ENCODE measurements at regions not wholly inside any gene's neighbourhood (a gene's known extent, or its start where the extent isn't known, plus 50 kb on each side); places are given as distances from the start of the nearest gene placed in this dataset.

GRCh38 chr20:54282625-54283024 lies 74.7 kb downstream of the PFDN4 start:
- DNase-seq (ENCODE audit: low spot score) (no peak), ATAC-seq (no peak)
- peaks cover 7% of the 10 kb centered on the region for H3K4me1 Mint-ChIP-seq
- CTCF ChIA-PET: interaction anchor here (1.1 kb wide), 1 partner anchor 9 kb away, joined by 3 read pairs; no protein-coding TSS in a partner anchor
- POLR2A ChIA-PET: no interaction called here
- H3K4me3 Mint-ChIP-seq: no peak overlapping the region
- H3K27ac Mint-ChIP-seq: no peak overlapping the region
- H3K9me3 Mint-ChIP-seq: no peaks in the 10 kb centered on the region
- no peaks in the 10 kb centered on the region for H3K27me3 Mint-ChIP-seq (ENCODE audit: low read depth)
- H3K36me3 Mint-ChIP-seq: no peaks in the 10 kb centered on the region
- TF ChIP-seq ZNF512 (CRISPR knock-in tag; IDR thresholded peaks at IDR 0.05; ENCODE audit: borderline replicate concordance): no peak
- TF ChIP-seq TEAD1 (CRISPR knock-in tag; IDR thresholded peaks at IDR 0.05): no peak
- TF ChIP-seq IRF2 (CRISPR knock-in tag; IDR thresholded peaks at IDR 0.05; ENCODE audit: borderline replicate concordance, low read depth): no peak
- no peak for TF ChIP-seq MAX (CRISPR knock-in tag; IDR thresholded peaks at IDR 0.05)
- TF ChIP-seq AFF4 (CRISPR knock-in tag; IDR thresholded peaks at IDR 0.05; ENCODE audit: borderline replicate concordance): no peak
- TF ChIP-seq GRHL2 (CRISPR knock-in tag; IDR thresholded peaks at IDR 0.05; ENCODE audit: insufficient replicate concordance, severe bottlenecking): no peak
- TF ChIP-seq ZNF671 (CRISPR knock-in tag; IDR thresholded peaks at IDR 0.05): no peak
- TF ChIP-seq, protein P1, sequence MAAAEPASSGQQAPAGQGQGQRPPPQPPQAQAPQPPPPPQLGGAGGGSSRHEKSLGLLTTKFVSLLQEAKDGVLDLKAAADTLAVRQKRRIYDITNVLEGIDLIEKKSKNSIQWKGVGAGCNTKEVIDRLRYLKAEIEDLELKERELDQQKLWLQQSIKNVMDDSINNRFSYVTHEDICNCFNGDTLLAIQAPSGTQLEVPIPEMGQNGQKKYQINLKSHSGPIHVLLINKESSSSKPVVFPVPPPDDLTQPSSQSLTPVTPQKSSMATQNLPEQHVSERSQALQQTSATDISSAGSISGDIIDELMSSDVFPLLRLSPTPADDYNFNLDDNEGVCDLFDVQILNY (CRISPR knock-in tag; IDR thresholded peaks at IDR 0.05): no peak

- no peak overlapping the region for H3K4me3 Mint-ChIP-seq
- CTCF ChIA-PET: no interaction called here
These were observed 75.4 kb downstream of the PFDN4 start for GRCh38 chr20:54283253-54283652.

More at GRCh38 chr20:54283253-54283652, 75.4 kb downstream of the PFDN4 start:
- DNase-seq (ENCODE audit: low spot score) (no peak), ATAC-seq (no peak)
- Mint-ChIP-seq H3K27ac (no peak overlapping the region), H3K36me3 (no peaks in the 10 kb centered on the region), H3K9me3 (no peaks in the 10 kb centered on the region), H3K27me3 (ENCODE audit: low read depth) (no peaks in the 10 kb centered on the region), H3K4me1 (peaks cover 7% of the 10 kb centered on the region)
- no peak for TF ChIP-seq JUN (CRISPR knock-in tag; IDR thresholded peaks at IDR 0.05)
- no peak for TF ChIP-seq NFATC4 (CRISPR knock-in tag; IDR thresholded peaks at IDR 0.05)
- no peak for TF ChIP-seq SMAD4 (CRISPR knock-in tag; IDR thresholded peaks at IDR 0.05)
- no peak for TF ChIP-seq ZNF138 (CRISPR knock-in tag; conservative IDR thresholded peaks at IDR 0.05)
- TF ChIP-seq, protein P2, sequence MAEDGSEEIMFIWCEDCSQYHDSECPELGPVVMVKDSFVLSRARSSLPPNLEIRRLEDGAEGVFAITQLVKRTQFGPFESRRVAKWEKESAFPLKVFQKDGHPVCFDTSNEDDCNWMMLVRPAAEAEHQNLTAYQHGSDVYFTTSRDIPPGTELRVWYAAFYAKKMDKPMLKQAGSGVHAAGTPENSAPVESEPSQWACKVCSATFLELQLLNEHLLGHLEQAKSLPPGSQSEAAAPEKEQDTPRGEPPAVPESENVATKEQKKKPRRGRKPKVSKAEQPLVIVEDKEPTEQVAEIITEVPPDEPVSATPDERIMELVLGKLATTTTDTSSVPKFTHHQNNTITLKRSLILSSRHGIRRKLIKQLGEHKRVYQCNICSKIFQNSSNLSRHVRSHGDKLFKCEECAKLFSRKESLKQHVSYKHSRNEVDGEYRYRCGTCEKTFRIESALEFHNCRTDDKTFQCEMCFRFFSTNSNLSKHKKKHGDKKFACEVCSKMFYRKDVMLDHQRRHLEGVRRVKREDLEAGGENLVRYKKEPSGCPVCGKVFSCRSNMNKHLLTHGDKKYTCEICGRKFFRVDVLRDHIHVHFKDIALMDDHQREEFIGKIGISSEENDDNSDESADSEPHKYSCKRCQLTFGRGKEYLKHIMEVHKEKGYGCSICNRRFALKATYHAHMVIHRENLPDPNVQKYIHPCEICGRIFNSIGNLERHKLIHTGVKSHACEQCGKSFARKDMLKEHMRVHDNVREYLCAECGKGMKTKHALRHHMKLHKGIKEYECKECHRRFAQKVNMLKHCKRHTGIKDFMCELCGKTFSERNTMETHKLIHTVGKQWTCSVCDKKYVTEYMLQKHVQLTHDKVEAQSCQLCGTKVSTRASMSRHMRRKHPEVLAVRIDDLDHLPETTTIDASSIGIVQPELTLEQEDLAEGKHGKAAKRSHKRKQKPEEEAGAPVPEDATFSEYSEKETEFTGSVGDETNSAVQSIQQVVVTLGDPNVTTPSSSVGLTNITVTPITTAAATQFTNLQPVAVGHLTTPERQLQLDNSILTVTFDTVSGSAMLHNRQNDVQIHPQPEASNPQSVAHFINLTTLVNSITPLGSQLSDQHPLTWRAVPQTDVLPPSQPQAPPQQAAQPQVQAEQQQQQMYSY (CRISPR knock-in tag; IDR thresholded peaks at IDR 0.05): no peak
- no peak for TF ChIP-seq OVOL2 (CRISPR knock-in tag; IDR thresholded peaks at IDR 0.05; ENCODE audit: borderline replicate concordance)
- no peak for TF ChIP-seq ZNF121 (CRISPR knock-in tag; IDR thresholded peaks at IDR 0.05)
- no peak for TF ChIP-seq GRHL2 (CRISPR knock-in tag; IDR thresholded peaks at IDR 0.05; ENCODE audit: insufficient replicate concordance, severe bottlenecking)
- TF ChIP-seq, protein P3, sequence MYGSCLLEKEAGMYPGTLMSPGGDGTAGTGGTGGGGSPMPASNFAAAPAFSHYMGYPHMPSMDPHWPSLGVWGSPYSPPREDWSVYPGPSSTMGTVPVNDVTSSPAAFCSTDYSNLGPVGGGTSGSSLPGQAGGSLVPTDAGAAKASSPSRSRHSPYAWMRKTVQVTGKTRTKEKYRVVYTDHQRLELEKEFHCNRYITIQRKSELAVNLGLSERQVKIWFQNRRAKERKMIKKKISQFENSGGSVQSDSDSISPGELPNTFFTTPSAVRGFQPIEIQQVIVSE (CRISPR knock-in tag; IDR thresholded peaks at IDR 0.05; ENCODE audit: borderline replicate concordance): no peak
- TF ChIP-seq AFF4 (CRISPR knock-in tag; IDR thresholded peaks at IDR 0.05; ENCODE audit: borderline replicate concordance): no peak
- TF ChIP-seq ZNF396 (CRISPR knock-in tag; IDR thresholded peaks at IDR 0.05; ENCODE audit: borderline replicate concordance): no peak
- POLR2A ChIA-PET: no interaction called here
